Loucy (cell line): ENCODE measurements at regions not wholly inside any gene's neighbourhood (a gene's known extent, or its start where the extent isn't known, plus 50 kb on each side); places are given as distances from the start of the nearest gene placed in this dataset.

Experiments
- CTCF ChIP-seq: fragments of 200-600 bp; sonication (generic); conservative IDR thresholded peaks from 2 replicates; pipeline ENCODE4 v1.5.1; 2014; ENCODE audit warnings: mild to moderate bottlenecking, antibody characterized with exemption, low read length
- EZH2phosphoT487 ChIP-seq: fragments of 200-600 bp; IDR thresholded peaks from 2 replicates; pipeline ENCODE4 v1.6.1; 2018; ENCODE audit warnings: antibody characterized with exemption, mild to moderate bottlenecking, moderate library complexity, borderline replicate concordance

GRCh38 chr7:41788556-41788955 lies 85.7 kb upstream of the INHBA start:
- TF ChIP-seq CTCF (no peak), EZH2phosphoT487 (no peak)
